ENCODE measurements at regions not wholly inside any gene's neighbourhood (a gene's known extent, or its start where the extent isn't known, plus 50 kb on each side); places are given as distances from the start of the nearest gene placed in this dataset.
"Not testable (repeated sequence)": the region's sequence is repeated elsewhere in the genome, so short reads cannot be mapped to it uniquely, and the experiment has no call there.

GRCh38 chr2:237217995-237218616 lies 132.4 kb downstream of the COPS8 start:
- ATAC-seq, result no peak

GRCh38 chr2:237218756-237219155 lies 133.1 kb downstream of the COPS8 start:
- no peak for ATAC-seq

More at GRCh38 chr2:237217995-237218616, 132.4 kb downstream of the COPS8 start:
- DNase-seq, result no peak

GRCh38 chr2:237219826-237220225 lies 134.1 kb downstream of the COPS8 start:
- ATAC-seq (no peak), DNase-seq (no peak)

More at GRCh38 chr2:237218756-237219155, 133.1 kb downstream of the COPS8 start:
- DNase-seq, result no peak

GRCh38 chr2:237221443-237221842 lies 135.8 kb downstream of the COPS8 start:
- ATAC-seq (no peak), DNase-seq (no peak)

- no peak for ATAC-seq
Measured at GRCh38 chr2:237222178-237222577, 136.5 kb downstream of the COPS8 start.

GRCh38 chr2:237222601-237223041 lies 136.9 kb downstream of the COPS8 start:
- ATAC-seq, result no peak

More at GRCh38 chr2:237222178-237222577, 136.5 kb downstream of the COPS8 start:
- no peak for DNase-seq

GRCh38 chr2:237223201-237223861 lies 137.6 kb downstream of the COPS8 start:
- DNase-seq (no peak), ATAC-seq (no peak)

More at GRCh38 chr2:237222601-237223041, 136.9 kb downstream of the COPS8 start:
- no peak for DNase-seq

- DNase-seq (no peak), ATAC-seq (peak; percentile 8)
Measured at GRCh38 chr2:237227190-237227589, 141.5 kb downstream of the COPS8 start.

GRCh38 chr2:237227592-237228280 lies 142.0 kb downstream of the COPS8 start:
- DNase-seq, result peak; percentile 27
- peak; percentile 88 for ATAC-seq

- ATAC-seq (no peak), DNase-seq (no peak)
Measured at GRCh38 chr2:237228281-237228625, 142.6 kb downstream of the COPS8 start.

- DNase-seq (no peak), ATAC-seq (no peak)
Measured at GRCh38 chr2:237229905-237230304, 144.2 kb downstream of the COPS8 start.

- no peak for ATAC-seq
- no peak for DNase-seq
Measured at GRCh38 chr2:237230355-237230754, 144.7 kb downstream of the COPS8 start.

GRCh38 chr2:237231593-237231992 lies 145.9 kb downstream of the COPS8 start:
- ATAC-seq, result no peak
- no peak for DNase-seq

GRCh38 chr2:237232166-237232565 lies 146.5 kb downstream of the COPS8 start:
- DNase-seq (no peak), ATAC-seq (no peak)

GRCh38 chr2:237234268-237234667 lies 148.6 kb downstream of the COPS8 start:
- no peak for ATAC-seq

GRCh38 chr2:237235383-237236095 lies 149.8 kb downstream of the COPS8 start:
- ATAC-seq (peak; percentile 73), DNase-seq (no peak)

More at GRCh38 chr2:237234268-237234667, 148.6 kb downstream of the COPS8 start:
- DNase-seq, result no peak

- peak; percentile 53 for ATAC-seq
- no peak for DNase-seq
Measured at GRCh38 chr2:237236188-237236587, 150.5 kb downstream of the COPS8 start.

GRCh38 chr2:237238249-237238648 lies 152.6 kb downstream of the COPS8 start:
- DNase-seq, result no peak
- no peak for ATAC-seq

GRCh38 chr2:237240252-237240651 lies 154.6 kb downstream of the COPS8 start:
- DNase-seq (no peak), ATAC-seq (no peak)

GRCh38 chr2:237240868-237241267 lies 155.2 kb downstream of the COPS8 start:
- ATAC-seq, DNase-seq: not testable (repeated sequence)

- no peak for DNase-seq
- no peak for ATAC-seq
Measured at GRCh38 chr2:237242091-237242536, 156.4 kb downstream of the COPS8 start.

- no peak for DNase-seq
- ATAC-seq, result no peak
Measured at GRCh38 chr2:237243487-237243886, 157.8 kb downstream of the COPS8 start.
